Erythroblast (primary cell): ENCODE measurements at regions not wholly inside any gene's neighbourhood (a gene's known extent, or its start where the extent isn't known, plus 50 kb on each side); places are given as distances from the start of the nearest gene placed in this dataset.

Experiments used
- GATA1 ChIP-seq: IDR thresholded peaks from 2 replicates; pipeline ENCODE4 v1.6.1; 2011; ENCODE audit warnings: low read depth, mild to moderate bottlenecking, control low read depth, low read length, moderate library complexity
- POLR2A ChIP-seq: IDR thresholded peaks from 2 replicates; pipeline ENCODE4 v1.6.1; 2011; ENCODE audit warnings: mild to moderate bottlenecking, low read length

DNA sequence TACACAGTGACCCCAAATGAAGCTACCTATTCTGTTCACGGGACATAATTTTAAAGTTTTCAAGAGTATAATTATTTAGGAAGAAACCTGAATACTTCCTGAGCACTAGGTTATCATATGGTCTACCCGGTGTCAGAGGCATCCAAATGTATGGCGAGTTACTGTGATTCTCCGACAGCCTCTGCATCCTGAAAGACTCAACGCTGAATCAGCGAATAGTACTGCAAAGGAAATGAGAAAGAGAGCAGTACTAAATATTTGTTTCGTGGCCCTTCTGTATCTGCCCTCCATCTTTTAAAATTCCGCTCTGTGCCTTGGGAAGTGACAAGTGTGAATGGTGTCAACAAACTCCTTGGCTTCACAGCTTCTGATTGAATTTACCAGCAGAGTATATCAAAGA is 358.0 kb upstream of the ZEB2 start:
- TF ChIP-seq POLR2A = no peak
- TF ChIP-seq GATA1 = no peak
